ENCODE measurements at regions not wholly inside any gene's neighbourhood (a gene's known extent, or its start where the extent isn't known, plus 50 kb on each side); places are given as distances from the start of the nearest gene placed in this dataset.

- Histone ChIP-seq H3K9ac (ENCODE audit: extremely low read depth, low read length, poor library complexity, severe bottlenecking) (no peak overlapping the region), H3K27ac (ENCODE audit: low read depth, low read length) (no peak overlapping the region), H3K4me1 (ENCODE audit: control insufficient read depth, insufficient read depth, low read length) (no peaks in the 10 kb centered on the region), H3K27me3 (ENCODE audit: control insufficient read depth, insufficient read depth, low read length, poor library complexity, severe bottlenecking) (no peaks in the 10 kb centered on the region), H3K4me3 (ENCODE audit: low read length) (no peak overlapping the region), H3K9me3 (ENCODE audit: control insufficient read depth, low read length) (no peaks in the 10 kb centered on the region), H3K36me3 (ENCODE audit: control insufficient read depth, insufficient read depth, low read length) (no peaks in the 10 kb centered on the region)
- peaks cover 1% of the 10 kb centered on the region for H3K4me1 Mint-ChIP-seq
- H3K36me3 Mint-ChIP-seq (ENCODE audit: low read depth) = no peaks in the 10 kb centered on the region
- no peaks in the 10 kb centered on the region for H3K27me3 Mint-ChIP-seq (ENCODE audit: insufficient read depth)
- H3K27ac Mint-ChIP-seq = no peak overlapping the region
- no peaks in the 10 kb centered on the region for H3K9me3 Mint-ChIP-seq
- 47 to 100% methylated on average over 1 to 2 of the region's 2 CpGs for WGBS, 2 experiments (ENCODE audit: insufficient coverage in 1 of 2, insufficient read length in 1 of 2)
- H3K4me3 Mint-ChIP-seq = no peak overlapping the region
- TF ChIP-seq, protein P1, sequence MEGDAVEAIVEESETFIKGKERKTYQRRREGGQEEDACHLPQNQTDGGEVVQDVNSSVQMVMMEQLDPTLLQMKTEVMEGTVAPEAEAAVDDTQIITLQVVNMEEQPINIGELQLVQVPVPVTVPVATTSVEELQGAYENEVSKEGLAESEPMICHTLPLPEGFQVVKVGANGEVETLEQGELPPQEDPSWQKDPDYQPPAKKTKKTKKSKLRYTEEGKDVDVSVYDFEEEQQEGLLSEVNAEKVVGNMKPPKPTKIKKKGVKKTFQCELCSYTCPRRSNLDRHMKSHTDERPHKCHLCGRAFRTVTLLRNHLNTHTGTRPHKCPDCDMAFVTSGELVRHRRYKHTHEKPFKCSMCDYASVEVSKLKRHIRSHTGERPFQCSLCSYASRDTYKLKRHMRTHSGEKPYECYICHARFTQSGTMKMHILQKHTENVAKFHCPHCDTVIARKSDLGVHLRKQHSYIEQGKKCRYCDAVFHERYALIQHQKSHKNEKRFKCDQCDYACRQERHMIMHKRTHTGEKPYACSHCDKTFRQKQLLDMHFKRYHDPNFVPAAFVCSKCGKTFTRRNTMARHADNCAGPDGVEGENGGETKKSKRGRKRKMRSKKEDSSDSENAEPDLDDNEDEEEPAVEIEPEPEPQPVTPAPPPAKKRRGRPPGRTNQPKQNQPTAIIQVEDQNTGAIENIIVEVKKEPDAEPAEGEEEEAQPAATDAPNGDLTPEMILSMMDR (conservative IDR thresholded peaks at IDR 0.05) = no peak
- DNase-seq = no peak
Observed at GRCh38 chr4:81621490-81621889, 149.8 kb upstream of the RASGEF1B start.

DNA sequence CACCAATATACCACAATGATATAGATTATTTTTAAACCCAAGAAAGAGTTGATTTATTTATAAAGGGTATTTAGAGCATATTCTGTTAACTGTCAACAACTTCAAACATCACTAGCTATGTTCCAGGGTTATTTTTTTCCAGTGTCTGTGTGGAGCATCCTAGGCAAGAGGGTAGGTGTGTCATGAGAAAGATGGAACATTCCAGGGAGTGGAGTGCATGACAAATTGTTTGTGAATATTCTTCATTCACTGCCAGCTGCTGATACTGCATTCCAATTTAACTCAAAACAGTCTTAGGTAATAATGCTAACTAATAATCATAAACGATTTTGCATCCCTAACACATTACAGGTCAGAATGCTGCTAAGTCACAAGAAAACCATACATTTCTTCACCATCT lies 148.7 kb upstream of the RASGEF1B start:
- no peaks in the 10 kb centered on the region for H3K9me3 Mint-ChIP-seq
- H3K9ac ChIP-seq (ENCODE audit: extremely low read depth, low read length, poor library complexity, severe bottlenecking) = no peak overlapping the region
- H3K27ac ChIP-seq (ENCODE audit: low read depth, low read length) = no peak overlapping the region
- no peaks in the 10 kb centered on the region for H3K36me3 Mint-ChIP-seq (ENCODE audit: low read depth)
- peaks cover 1% of the 10 kb centered on the region for H3K4me1 Mint-ChIP-seq
- H3K9me3 ChIP-seq (ENCODE audit: control insufficient read depth, low read length) = no peaks in the 10 kb centered on the region
- no peak overlapping the region for H3K4me3 ChIP-seq (ENCODE audit: low read length)
- no peak overlapping the region for H3K4me3 Mint-ChIP-seq
- WGBS, 2 experiments (ENCODE audit: insufficient coverage in 1 of 2, insufficient read length in 1 of 2) = 79% methylated on average over 1 of the region's 1 CpG; no CpG with 5 or more reads in 1 of the 2 experiments
- DNase-seq = no peak
- no peaks in the 10 kb centered on the region for H3K36me3 ChIP-seq (ENCODE audit: control insufficient read depth, insufficient read depth, low read length)
- H3K27ac Mint-ChIP-seq = no peak overlapping the region
- H3K27me3 Mint-ChIP-seq (ENCODE audit: insufficient read depth) = no peaks in the 10 kb centered on the region
- TF ChIP-seq, protein P1 (conservative IDR thresholded peaks at IDR 0.05) = no peak
- H3K4me1 ChIP-seq (ENCODE audit: control insufficient read depth, insufficient read depth, low read length) = no peaks in the 10 kb centered on the region
- H3K27me3 ChIP-seq (ENCODE audit: control insufficient read depth, insufficient read depth, low read length, poor library complexity, severe bottlenecking) = no peaks in the 10 kb centered on the region

- no peak overlapping the region for H3K27ac Mint-ChIP-seq
- Histone ChIP-seq H3K9me3 (ENCODE audit: control insufficient read depth, low read length) (no peaks in the 10 kb centered on the region), H3K27ac (ENCODE audit: low read depth, low read length) (no peak overlapping the region), H3K4me1 (ENCODE audit: control insufficient read depth, insufficient read depth, low read length) (no peaks in the 10 kb centered on the region), H3K36me3 (ENCODE audit: control insufficient read depth, insufficient read depth, low read length) (no peaks in the 10 kb centered on the region), H3K9ac (ENCODE audit: extremely low read depth, low read length, poor library complexity, severe bottlenecking) (no peak overlapping the region), H3K27me3 (ENCODE audit: control insufficient read depth, insufficient read depth, low read length, poor library complexity, severe bottlenecking) (no peaks in the 10 kb centered on the region), H3K4me3 (ENCODE audit: low read length) (no peak overlapping the region)
- H3K4me3 Mint-ChIP-seq = no peak overlapping the region
- no peak for DNase-seq
- H3K27me3 Mint-ChIP-seq (ENCODE audit: insufficient read depth) = no peaks in the 10 kb centered on the region
- TF ChIP-seq, protein P1 (conservative IDR thresholded peaks at IDR 0.05) = no peak
- no peaks in the 10 kb centered on the region for H3K36me3 Mint-ChIP-seq (ENCODE audit: low read depth)
- H3K4me1 Mint-ChIP-seq = peaks cover 1% of the 10 kb centered on the region
- H3K9me3 Mint-ChIP-seq = no peaks in the 10 kb centered on the region
- 86 to 97% methylated on average over 1 of the region's 1 CpG for WGBS, 2 experiments (ENCODE audit: insufficient coverage in 1 of 2, insufficient read length in 1 of 2)
Observed at GRCh38 chr4:81617545-81617944, 145.8 kb upstream of the RASGEF1B start.
